Peyer's patch (tissue), 4 donors: ENCODE measurements at regions not wholly inside any gene's neighbourhood (a gene's known extent, or its start where the extent isn't known, plus 50 kb on each side); places are given as distances from the start of the nearest gene placed in this dataset.
"Not testable (repeated sequence)": the region's sequence is repeated elsewhere in the genome, so short reads cannot be mapped to it uniquely, and the experiment has no call there.

Source experiments
- DNase-seq, 3 donors: peaks; one replicate each; pipeline ENCODE4 v3.0.0-alpha.2; 2017 to 2019
- H3K27ac ChIP-seq, 4 donors: fragments of 200-600 bp; sonication (generic); one replicate each; pipeline ENCODE4 v1.5.1; 2016 to 2019
- H3K27me3 ChIP-seq, 2 donors: fragments of 200-600 bp; sonication (generic); one replicate each; pipeline ENCODE4 v1.5.1; 2019
- H3K36me3 ChIP-seq, 3 donors: fragments of 200-600 bp; sonication (generic); one replicate each; pipeline ENCODE4 v1.5.1; 2016 to 2019
- H3K4me1 ChIP-seq, 4 donors: fragments of 200-600 bp; sonication (generic); one replicate each; pipeline ENCODE4 v1.5.1; 2016 to 2019
- H3K4me3 ChIP-seq, 4 donors: fragments of 200-600 bp; sonication (generic); 1 replicate in 3 of 4; 2 replicates in 1 of 4; pipeline ENCODE4 v1.5.1; 2016 to 2019; ENCODE audit warnings: mild to moderate bottlenecking in 1 of 4
- H3K9me3 ChIP-seq, 4 donors: fragments of 200-600 bp; sonication (generic); one replicate each; pipeline ENCODE4 v1.5.1; 2016 to 2019; ENCODE audit warnings: mild to moderate bottlenecking in 1 of 4
- CTCF ChIP-seq, 6 experiments: fragments of 450-650 bp in 4 of 6; fragments of 200-600 bp in 2 of 6; sonication (generic) in 1 of 6; IDR thresholded peaks; one replicate each; pipeline ENCODE4 v1.5.1; 2017 to 2019; ENCODE audit warnings: antibody characterized with exemption in 6 of 6, mild to moderate bottlenecking in 3 of 6, moderate library complexity in 1 of 6
- POLR2A ChIP-seq, 2 donors: fragments of 450-650 bp; IDR thresholded peaks; one replicate each; pipeline ENCODE4 v1.5.1; 2017; ENCODE audit warnings: antibody characterized with exemption in 2 of 2, mild to moderate bottlenecking in 2 of 2, moderate library complexity in 2 of 2

GRCh38 chr15:26191193-26191592 is 328.1 kb upstream of the ATP10A start:
- no peaks in the 10 kb centered on the region for H3K36me3 ChIP-seq
- no peak for DNase-seq
- H3K4me3 ChIP-seq, result no peak overlapping the region
- no peaks in the 10 kb centered on the region for H3K27me3 ChIP-seq
- H3K4me1 ChIP-seq, result no peaks in the 10 kb centered on the region
- no peak overlapping the region for H3K27ac ChIP-seq
- peaks cover 0 to under 1% (median 0%) of the 10 kb centered on the region in 4 donors for H3K9me3 ChIP-seq
- no peak for TF ChIP-seq POLR2A (IDR thresholded peaks at IDR 0.05)
- TF ChIP-seq CTCF (IDR thresholded peaks at IDR 0.05), result no peak

- DNase-seq, H3K4me3 ChIP-seq, H3K4me1 ChIP-seq, H3K27ac ChIP-seq, H3K36me3 ChIP-seq, H3K9me3 ChIP-seq, H3K27me3 ChIP-seq: not testable (repeated sequence)
Measured at GRCh38 chr15:26186138-26186537, 323.0 kb upstream of the ATP10A start.

- peaks cover 0 to 4% (median 0%) of the 10 kb centered on the region in 4 donors for H3K9me3 ChIP-seq
- no peak for DNase-seq
- no peaks in the 10 kb centered on the region for H3K36me3 ChIP-seq
- no peak for TF ChIP-seq CTCF (IDR thresholded peaks at IDR 0.05)
- no peak for TF ChIP-seq POLR2A (IDR thresholded peaks at IDR 0.05)
- H3K27me3 ChIP-seq, result no peaks in the 10 kb centered on the region
- no peaks in the 10 kb centered on the region for H3K4me1 ChIP-seq
- H3K4me3 ChIP-seq, result no peak overlapping the region
- no peak overlapping the region for H3K27ac ChIP-seq
Measured at GRCh38 chr15:26182441-26182840, 319.3 kb upstream of the ATP10A start.

- Histone ChIP-seq H3K9me3 (no peaks in the 10 kb centered on the region), H3K4me3 (no peak overlapping the region), H3K27me3 (no peaks in the 10 kb centered on the region), H3K27ac (no peak overlapping the region), H3K4me1 (no peaks in the 10 kb centered on the region), H3K36me3 (no peaks in the 10 kb centered on the region)
- TF ChIP-seq POLR2A (IDR thresholded peaks at IDR 0.05) (no peak), CTCF (IDR thresholded peaks at IDR 0.05) (no peak)
- no peak for DNase-seq
Measured at GRCh38 chr15:26179906-26180305, 316.8 kb upstream of the ATP10A start.

GRCh38 chr15:26178640-26179220 is 315.6 kb upstream of the ATP10A start:
- no peaks in the 10 kb centered on the region for H3K4me1 ChIP-seq
- TF ChIP-seq CTCF (IDR thresholded peaks at IDR 0.05) (no peak), POLR2A (IDR thresholded peaks at IDR 0.05) (no peak)
- no peak overlapping the region for H3K4me3 ChIP-seq
- DNase-seq, result no peak
- no peaks in the 10 kb centered on the region for H3K27me3 ChIP-seq
- no peaks in the 10 kb centered on the region for H3K36me3 ChIP-seq
- no peaks in the 10 kb centered on the region for H3K9me3 ChIP-seq
- H3K27ac ChIP-seq, result no peak overlapping the region

- no peaks in the 10 kb centered on the region for H3K27me3 ChIP-seq
- DNase-seq, result no peak
- H3K4me1 ChIP-seq, result no peaks in the 10 kb centered on the region
- no peaks in the 10 kb centered on the region for H3K9me3 ChIP-seq
- H3K36me3 ChIP-seq, result no peaks in the 10 kb centered on the region
- H3K27ac ChIP-seq, result no peak overlapping the region
- H3K4me3 ChIP-seq, result no peak overlapping the region
- no peak for TF ChIP-seq CTCF (IDR thresholded peaks at IDR 0.05)
- no peak for TF ChIP-seq POLR2A (IDR thresholded peaks at IDR 0.05)
Measured at GRCh38 chr15:26177816-26178215, 314.7 kb upstream of the ATP10A start.
